ENCODE measurements at regions not wholly inside any gene's neighbourhood (a gene's known extent, or its start where the extent isn't known, plus 50 kb on each side); places are given as distances from the start of the nearest gene placed in this dataset.

DNA sequence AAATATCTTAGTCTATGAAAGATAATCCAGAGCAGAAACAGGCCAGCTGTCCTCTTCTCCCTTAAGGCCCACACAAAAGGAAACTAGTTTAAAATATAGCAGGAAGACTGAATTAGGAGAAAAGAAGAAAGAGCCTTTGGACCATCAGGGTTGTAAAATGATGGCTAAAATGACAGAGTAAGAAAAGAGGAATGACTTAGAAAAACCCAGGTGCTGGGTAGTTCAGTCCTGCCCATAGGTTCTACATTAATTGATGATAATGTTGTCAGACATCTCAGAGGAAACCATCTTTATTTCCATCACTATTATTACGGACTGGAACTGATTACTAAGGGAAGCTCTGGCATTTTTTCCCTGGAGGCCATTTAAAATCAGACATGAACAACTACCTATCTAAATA, 142.8 kb upstream of the STT3B start:
- Histone ChIP-seq H3K27me3 (no peaks in the 10 kb centered on the region), H3K4me1 (no peaks in the 10 kb centered on the region), H3K27ac (no peak overlapping the region), H3K4me3 (no peak overlapping the region), H3K36me3 (no peaks in the 10 kb centered on the region), H3K9me3 (no peaks in the 10 kb centered on the region)
- no peak for TF ChIP-seq POLR2A (IDR thresholded peaks at IDR 0.05)
- TF ChIP-seq, protein P1, sequence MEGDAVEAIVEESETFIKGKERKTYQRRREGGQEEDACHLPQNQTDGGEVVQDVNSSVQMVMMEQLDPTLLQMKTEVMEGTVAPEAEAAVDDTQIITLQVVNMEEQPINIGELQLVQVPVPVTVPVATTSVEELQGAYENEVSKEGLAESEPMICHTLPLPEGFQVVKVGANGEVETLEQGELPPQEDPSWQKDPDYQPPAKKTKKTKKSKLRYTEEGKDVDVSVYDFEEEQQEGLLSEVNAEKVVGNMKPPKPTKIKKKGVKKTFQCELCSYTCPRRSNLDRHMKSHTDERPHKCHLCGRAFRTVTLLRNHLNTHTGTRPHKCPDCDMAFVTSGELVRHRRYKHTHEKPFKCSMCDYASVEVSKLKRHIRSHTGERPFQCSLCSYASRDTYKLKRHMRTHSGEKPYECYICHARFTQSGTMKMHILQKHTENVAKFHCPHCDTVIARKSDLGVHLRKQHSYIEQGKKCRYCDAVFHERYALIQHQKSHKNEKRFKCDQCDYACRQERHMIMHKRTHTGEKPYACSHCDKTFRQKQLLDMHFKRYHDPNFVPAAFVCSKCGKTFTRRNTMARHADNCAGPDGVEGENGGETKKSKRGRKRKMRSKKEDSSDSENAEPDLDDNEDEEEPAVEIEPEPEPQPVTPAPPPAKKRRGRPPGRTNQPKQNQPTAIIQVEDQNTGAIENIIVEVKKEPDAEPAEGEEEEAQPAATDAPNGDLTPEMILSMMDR (IDR thresholded peaks at IDR 0.05) = no peak
- DNase-seq = no peak

DNA sequence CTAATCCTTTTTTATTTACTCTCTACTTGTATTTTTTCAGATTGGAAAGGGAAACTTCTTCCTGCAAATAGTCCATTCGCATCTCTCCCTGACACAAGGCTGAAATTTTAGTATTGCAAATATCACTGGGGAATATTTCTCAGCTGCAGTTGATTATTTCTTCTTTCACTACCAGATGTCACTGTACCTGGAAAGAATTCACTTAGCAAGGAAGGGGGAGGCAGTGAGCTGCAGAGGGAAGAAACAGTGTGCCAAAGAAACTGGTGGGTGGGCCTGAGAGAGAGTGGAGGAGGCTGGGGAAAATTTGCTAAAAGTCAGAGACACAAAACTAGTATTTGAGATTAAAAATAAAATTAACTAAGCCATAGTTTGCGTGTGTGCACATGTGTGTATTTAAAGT, 142.3 kb upstream of the STT3B start:
- no peaks in the 10 kb centered on the region for H3K27me3 ChIP-seq
- H3K36me3 ChIP-seq = no peaks in the 10 kb centered on the region
- DNase-seq = no peak
- H3K9me3 ChIP-seq = no peaks in the 10 kb centered on the region
- TF ChIP-seq POLR2A (IDR thresholded peaks at IDR 0.05) = no peak
- TF ChIP-seq, protein P1 (IDR thresholded peaks at IDR 0.05) = no peak
- H3K4me1 ChIP-seq = no peaks in the 10 kb centered on the region
- H3K4me3 ChIP-seq = no peak overlapping the region
- no peak overlapping the region for H3K27ac ChIP-seq

DNA sequence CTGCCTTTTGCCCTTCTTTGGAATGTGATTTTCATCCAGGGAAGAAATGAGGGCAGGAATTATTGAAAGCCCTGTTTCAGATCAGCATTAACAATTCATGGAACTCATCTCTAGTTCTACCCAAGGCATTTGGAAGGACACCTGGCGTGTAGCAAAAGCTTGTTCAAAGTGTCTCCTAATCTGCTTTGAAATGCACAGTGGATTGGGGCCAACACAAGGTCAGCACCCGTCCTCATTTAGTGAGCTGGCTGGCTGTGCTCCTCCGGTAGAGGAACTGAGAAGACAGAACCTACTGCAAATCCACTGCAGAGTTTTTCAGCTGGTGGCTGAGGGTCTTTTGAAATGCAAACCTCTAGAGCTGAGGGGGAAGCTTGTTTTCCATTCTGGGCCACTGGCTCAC, 141.6 kb upstream of the STT3B start:
- Histone ChIP-seq H3K9me3 (no peaks in the 10 kb centered on the region), H3K27me3 (no peaks in the 10 kb centered on the region), H3K4me1 (no peaks in the 10 kb centered on the region), H3K27ac (no peak overlapping the region), H3K36me3 (no peaks in the 10 kb centered on the region), H3K4me3 (no peak overlapping the region)
- TF ChIP-seq POLR2A (IDR thresholded peaks at IDR 0.05) = no peak
- TF ChIP-seq, protein P1 (IDR thresholded peaks at IDR 0.05) = no peak
- DNase-seq = no peak

DNA sequence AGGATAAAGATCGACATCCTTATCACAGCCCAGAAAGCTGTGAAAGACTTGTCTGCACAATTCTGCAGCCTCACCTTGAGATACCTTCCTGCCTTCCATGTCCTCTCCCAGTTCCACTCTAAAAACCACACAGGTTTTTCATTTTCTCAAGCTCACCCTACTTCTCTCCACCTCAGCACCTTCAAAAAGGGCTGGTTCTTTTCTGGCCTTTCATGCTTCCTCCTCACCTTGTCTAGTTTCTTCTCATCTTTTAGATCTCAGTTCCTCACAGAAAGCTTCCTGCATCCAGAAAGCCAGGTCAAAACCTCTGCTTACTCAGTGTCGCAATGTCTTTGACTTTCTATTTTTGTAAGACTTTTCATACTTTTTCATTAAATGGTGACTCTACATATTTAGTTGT, 140.2 kb upstream of the STT3B start:
- H3K27me3 ChIP-seq = no peaks in the 10 kb centered on the region
- no peaks in the 10 kb centered on the region for H3K36me3 ChIP-seq
- no peak for DNase-seq
- TF ChIP-seq, protein P1 (IDR thresholded peaks at IDR 0.05) = no peak
- TF ChIP-seq POLR2A (IDR thresholded peaks at IDR 0.05) = no peak
- no peak overlapping the region for H3K4me3 ChIP-seq
- no peaks in the 10 kb centered on the region for H3K9me3 ChIP-seq
- H3K27ac ChIP-seq = no peak overlapping the region
- H3K4me1 ChIP-seq = no peaks in the 10 kb centered on the region

DNA sequence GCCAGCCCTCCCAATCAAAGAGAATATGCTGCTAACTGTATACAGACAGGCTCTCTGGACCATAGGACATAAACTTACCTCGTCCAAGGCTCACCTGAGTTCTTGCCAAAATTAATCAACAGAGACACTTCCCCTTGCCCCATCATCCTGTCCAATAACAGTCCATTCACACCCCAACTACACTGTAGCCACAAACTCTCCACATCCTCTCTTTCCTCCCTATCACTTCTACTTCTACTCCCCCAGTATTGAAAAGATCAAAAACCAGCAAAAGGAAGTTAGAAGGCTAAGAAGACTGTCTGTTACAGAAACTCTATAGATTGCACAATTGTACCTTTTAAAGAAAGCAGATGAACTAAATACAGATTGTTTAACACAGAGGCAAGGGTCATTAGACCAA, 133.5 kb upstream of the STT3B start:
- Histone ChIP-seq H3K27me3 (no peaks in the 10 kb centered on the region), H3K36me3 (no peaks in the 10 kb centered on the region), H3K4me3 (no peak overlapping the region), H3K4me1 (no peaks in the 10 kb centered on the region), H3K9me3 (no peaks in the 10 kb centered on the region), H3K27ac (no peak overlapping the region)
- DNase-seq = no peak
- TF ChIP-seq POLR2A (IDR thresholded peaks at IDR 0.05) = no peak
- TF ChIP-seq, protein P1 (IDR thresholded peaks at IDR 0.05) = no peak

DNA sequence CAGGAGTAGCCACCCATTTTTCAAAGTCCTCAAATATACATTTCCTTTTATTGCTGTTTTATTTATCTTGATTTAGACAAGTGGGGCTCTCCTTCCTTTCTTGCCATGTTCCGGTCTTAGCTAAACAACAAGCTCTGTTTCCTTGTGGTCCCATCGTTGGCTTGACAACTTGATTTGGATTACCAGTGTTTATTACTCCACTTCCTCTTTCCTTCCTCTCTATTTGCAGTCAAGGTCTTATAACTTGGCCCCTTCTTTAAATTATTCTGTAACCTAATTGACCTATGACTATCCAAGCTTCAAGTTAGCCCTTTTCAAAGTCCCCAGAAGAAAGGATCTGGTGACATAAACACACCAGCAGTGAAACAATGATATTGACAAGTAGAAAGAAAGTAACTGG, 130.6 kb upstream of the STT3B start:
- H3K9me3 ChIP-seq = no peaks in the 10 kb centered on the region
- H3K36me3 ChIP-seq = no peaks in the 10 kb centered on the region
- DNase-seq = no peak
- H3K27me3 ChIP-seq = no peaks in the 10 kb centered on the region
- no peak overlapping the region for H3K27ac ChIP-seq
- H3K4me1 ChIP-seq = no peaks in the 10 kb centered on the region
- TF ChIP-seq, protein P1 (IDR thresholded peaks at IDR 0.05) = no peak
- TF ChIP-seq POLR2A (IDR thresholded peaks at IDR 0.05) = no peak
- H3K4me3 ChIP-seq = no peak overlapping the region

All from Peyer's patch (tissue), 4 donors.